Body of pancreas (tissue), 4 donors: ENCODE measurements at regions not wholly inside any gene's neighbourhood (a gene's known extent, or its start where the extent isn't known, plus 50 kb on each side); places are given as distances from the start of the nearest gene placed in this dataset.

Experiments
- POLR2A ChIP-seq, 3 donors: fragments of 450-650 bp; IDR thresholded peaks; one replicate each; pipeline ENCODE4 v1.6.1; 2016; ENCODE audit warnings: antibody characterized with exemption in 3 of 3, mild to moderate bottlenecking in 2 of 3
- TF ChIP-seq, protein P1 (sequence below), 7 experiments: fragments of 450-650 bp in 4 of 7; fragments of 200-600 bp in 3 of 7; sonication (generic) in 3 of 7; IDR thresholded peaks; one replicate each; pipeline ENCODE4 v1.5.1; 2016 to 2019; ENCODE audit warnings: antibody characterized with exemption in 7 of 7

DNA sequence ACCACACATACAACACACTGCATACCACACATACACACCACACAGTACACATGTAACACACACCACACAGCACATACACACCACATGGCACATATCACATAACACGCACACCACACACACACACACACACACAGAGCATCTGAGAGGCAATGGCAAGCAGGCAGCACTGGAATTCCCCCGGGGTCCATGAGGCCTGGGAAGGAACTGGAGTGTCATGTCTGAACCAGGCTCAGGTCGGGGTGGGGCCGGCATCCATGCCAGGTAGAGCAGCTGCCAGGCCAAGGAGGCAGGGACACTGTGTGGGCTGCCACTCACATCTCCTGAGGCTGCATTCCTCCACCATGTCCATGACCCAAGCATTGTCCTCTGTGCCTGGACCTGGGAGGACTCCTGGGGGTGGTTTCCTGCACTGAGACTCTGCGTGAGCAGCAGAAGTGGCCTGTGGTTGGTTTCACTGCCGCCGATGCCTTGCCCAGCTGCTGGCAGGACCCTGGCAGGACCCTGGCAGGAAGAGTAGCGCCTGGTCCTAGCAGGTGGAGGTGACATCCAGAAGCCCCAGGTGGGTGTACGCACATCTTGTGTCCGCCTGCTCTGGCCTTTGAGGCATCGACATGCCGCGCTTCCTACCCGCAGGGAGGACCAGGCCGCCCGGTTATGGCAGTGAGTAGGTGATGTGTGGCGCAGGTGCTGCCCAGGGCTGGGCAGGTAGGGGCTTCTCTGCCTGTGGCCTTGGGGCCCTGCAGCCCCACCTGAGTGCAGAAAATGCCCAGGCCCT is 1280.4 kb downstream of the TBC1D22A start:
- TF ChIP-seq, protein P1, sequence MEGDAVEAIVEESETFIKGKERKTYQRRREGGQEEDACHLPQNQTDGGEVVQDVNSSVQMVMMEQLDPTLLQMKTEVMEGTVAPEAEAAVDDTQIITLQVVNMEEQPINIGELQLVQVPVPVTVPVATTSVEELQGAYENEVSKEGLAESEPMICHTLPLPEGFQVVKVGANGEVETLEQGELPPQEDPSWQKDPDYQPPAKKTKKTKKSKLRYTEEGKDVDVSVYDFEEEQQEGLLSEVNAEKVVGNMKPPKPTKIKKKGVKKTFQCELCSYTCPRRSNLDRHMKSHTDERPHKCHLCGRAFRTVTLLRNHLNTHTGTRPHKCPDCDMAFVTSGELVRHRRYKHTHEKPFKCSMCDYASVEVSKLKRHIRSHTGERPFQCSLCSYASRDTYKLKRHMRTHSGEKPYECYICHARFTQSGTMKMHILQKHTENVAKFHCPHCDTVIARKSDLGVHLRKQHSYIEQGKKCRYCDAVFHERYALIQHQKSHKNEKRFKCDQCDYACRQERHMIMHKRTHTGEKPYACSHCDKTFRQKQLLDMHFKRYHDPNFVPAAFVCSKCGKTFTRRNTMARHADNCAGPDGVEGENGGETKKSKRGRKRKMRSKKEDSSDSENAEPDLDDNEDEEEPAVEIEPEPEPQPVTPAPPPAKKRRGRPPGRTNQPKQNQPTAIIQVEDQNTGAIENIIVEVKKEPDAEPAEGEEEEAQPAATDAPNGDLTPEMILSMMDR (IDR thresholded peaks at IDR 0.05), result no peak
- no peak for TF ChIP-seq POLR2A (IDR thresholded peaks at IDR 0.05)
